ENCODE measurements at regions not wholly inside any gene's neighbourhood (a gene's known extent, or its start where the extent isn't known, plus 50 kb on each side); places are given as distances from the start of the nearest gene placed in this dataset.

- DNase-seq, result peak in 1 of 3 donors; percentile 11
Measured at GRCh38 chr2:145324748-145325147, 804.8 kb upstream of the ZEB2 start.

- DNase-seq, result peak in 1 of 3 donors; percentile 7
Measured at GRCh38 chr2:145323512-145323911, 803.6 kb upstream of the ZEB2 start.

DNA sequence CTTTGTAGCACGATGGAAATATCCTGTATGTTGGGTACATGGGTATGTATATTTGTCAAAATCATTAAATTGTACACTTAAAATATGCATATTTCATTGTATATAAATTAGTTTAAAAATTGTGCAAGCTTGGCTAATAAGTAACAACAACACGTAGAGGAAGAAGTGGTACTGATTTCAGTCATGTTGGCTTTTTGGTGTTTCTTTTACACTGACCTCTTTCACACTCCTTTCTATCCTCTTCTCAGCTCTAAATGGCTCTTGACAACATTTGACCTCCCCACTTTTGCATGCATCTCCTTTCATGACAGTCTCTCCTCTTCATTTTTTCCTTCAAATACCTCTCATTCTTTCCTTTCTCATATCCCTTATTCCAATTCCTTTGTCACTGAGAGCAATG lies 801.4 kb upstream of the ZEB2 start:
- no peak for DNase-seq

DNA sequence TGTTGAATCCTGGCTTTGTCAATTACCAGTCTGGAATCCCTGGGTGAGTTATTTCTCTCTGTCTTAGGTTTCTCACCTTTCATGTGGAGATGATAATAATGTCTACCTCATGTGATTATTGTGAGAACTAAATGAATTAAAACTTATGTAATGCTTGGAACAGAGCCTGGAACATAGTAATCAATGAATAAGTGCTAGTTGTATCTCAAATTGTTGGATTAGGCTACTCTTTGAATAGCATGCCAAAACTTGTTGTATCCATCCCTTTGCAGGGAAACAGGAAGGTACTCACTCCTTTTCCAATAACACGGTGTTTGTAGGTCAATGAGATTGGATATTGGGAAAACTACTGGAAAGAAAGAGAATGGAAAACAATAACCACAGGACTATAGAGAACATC lies 796.6 kb upstream of the ZEB2 start:
- DNase-seq, result no peak

DNA sequence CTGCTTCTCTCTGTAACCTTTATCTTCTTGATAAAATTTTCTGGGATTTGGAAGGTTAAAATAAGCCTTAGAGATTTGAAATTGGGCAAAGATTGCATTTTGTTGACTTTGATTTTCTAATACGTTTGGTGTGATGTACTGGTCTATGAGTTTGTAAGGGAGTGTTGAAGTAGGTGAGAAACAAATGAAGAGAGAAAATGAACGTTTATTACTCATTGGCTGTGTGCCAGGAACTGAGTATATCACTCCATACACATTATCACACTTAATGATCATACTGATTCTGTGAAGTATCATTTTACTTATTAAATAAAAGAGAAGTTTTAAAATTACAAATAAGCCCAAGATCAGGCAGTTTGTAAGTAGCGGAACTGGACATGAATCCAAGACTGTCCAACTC lies 795.1 kb upstream of the ZEB2 start:
- no peak for DNase-seq

- no peak for DNase-seq
Measured at GRCh38 chr2:145314119-145314633, 794.3 kb upstream of the ZEB2 start.

- DNase-seq, result no peak
Measured at GRCh38 chr2:145305889-145306288, 786.0 kb upstream of the ZEB2 start.

GRCh38 chr2:145304501-145304900 lies 784.6 kb upstream of the ZEB2 start:
- no peak for DNase-seq

- DNase-seq, result no peak
Measured at GRCh38 chr2:145303536-145303935, 783.6 kb upstream of the ZEB2 start.

- DNase-seq, result no peak
Measured at GRCh38 chr2:145302886-145303285, 783.0 kb upstream of the ZEB2 start.

GRCh38 chr2:145302451-145302850 lies 782.5 kb upstream of the ZEB2 start:
- DNase-seq, result no peak

DNA sequence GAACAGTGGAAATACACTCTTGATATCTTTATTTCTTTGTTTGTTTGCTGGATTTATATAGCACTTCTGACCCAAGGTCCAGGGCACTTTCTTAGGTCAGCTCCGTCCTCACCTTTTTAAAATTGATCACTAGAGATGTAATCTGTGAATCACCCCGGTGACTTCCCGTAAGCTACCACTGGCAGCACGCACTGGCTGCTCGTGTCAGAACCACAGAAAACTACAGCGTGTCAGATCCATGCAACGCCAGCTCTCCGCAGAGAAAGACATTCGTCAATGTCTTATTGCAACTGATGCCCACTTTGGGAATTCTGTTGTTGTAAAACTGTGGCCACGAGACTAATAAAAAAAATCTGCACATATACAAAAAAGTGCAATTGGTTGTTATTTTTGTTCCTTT lies 779.4 kb upstream of the ZEB2 start:
- no peak for DNase-seq

DNA sequence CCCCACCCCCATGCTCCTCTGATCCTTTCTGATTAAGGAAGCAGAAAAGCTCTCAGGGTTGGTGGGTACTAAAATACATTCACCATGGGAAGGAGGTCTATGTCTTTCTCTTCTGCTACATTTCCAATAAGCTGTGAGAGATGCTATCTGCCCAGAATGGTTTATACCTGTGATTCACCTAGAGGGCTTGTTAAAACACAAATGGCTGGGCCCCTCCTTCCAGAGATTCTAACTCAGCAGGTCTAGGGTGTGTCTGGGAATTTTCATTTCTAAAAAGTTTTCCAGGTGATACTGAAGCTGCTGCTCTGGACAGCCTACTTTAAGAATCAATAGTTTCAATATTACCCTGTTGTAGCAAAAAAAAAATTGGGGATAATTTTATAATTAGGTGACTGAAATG lies 772.2 kb upstream of the ZEB2 start:
- no peak for DNase-seq

DNA sequence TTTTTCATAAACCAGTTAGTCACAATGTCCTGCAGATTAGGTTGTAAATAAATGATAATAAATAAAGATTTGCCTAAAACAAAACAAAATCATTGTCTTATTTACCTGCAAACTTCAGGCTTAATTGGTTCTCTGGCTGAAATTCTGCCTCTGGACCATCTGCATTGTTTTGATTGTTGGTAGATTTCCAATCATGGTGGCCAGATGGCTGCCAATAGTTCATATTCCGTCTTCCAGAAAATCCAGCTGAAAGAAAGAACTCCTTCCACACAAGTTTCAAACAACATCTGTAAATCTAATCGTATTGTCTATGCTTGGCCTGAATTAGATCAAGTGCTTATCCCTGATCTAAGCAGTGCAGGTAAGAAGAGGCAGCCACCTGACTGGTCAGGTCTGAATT lies 771.1 kb upstream of the ZEB2 start:
- no peak for DNase-seq

- no peak for DNase-seq
Measured at GRCh38 chr2:145289946-145290345, 770.0 kb upstream of the ZEB2 start.

DNA sequence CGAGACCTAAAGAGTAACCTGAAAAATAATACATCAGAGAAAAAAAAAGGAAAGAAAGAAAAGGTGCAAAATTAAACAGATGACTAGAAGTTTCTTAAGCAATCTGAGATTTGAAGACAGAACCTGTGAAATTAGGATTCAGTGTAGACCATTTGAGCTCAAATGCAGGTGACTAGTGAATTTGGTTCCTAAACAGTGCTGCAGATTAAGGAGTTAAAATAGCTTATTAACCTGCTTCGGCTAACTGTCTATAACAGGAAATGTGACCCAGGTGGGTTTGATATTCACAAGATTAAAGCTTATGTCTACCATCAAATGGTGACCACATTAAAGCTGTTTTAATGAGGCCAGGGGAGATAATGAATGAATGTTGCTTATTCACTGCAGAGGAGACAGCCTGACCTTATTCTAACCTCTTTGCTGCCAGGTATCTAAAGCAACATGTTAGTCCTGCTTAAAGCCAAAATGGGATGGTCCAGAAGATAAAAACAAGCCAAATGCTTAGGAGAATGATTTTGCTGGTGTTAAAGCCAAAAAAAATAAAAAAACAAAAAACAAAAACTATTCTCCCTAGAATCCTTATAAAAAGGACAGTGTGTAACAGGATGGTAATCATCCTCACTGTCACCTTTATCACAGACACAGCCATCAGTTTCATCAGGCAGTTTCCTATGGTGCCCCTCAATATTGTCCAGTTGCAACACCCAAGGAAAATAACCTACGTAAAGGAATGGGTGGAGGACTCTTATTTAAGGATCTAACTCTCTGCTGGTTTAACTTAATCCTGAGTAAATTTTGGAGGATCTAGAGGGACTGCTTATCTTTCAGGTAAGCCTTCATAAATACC lies 769.0 kb upstream of the ZEB2 start:
- no peak for DNase-seq

- DNase-seq, result no peak
Measured at GRCh38 chr2:145287736-145288135, 767.8 kb upstream of the ZEB2 start.

- no peak for DNase-seq
Measured at GRCh38 chr2:145286716-145287275, 766.9 kb upstream of the ZEB2 start.

DNA sequence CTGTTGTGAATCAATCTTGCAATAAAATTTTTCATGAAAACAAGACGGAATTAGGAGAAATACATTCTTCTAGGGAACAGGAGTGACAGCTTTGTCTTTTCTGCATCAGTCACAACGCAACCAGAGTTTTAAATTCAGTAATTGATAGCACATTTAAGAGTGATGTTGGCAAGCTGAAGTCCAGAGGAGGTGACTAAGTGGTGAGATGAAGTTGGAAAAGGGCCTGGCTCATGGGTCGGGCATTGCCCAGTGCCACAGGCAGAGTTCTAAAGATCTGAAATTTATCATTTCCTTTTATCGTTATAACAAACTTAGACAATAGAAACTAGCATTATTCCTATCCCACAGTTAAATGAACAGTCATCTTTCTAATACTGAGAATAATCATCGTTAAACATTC lies 764.6 kb upstream of the ZEB2 start:
- no peak for DNase-seq

GRCh38 chr2:145283131-145283530 lies 763.2 kb upstream of the ZEB2 start:
- no peak for DNase-seq

DNA sequence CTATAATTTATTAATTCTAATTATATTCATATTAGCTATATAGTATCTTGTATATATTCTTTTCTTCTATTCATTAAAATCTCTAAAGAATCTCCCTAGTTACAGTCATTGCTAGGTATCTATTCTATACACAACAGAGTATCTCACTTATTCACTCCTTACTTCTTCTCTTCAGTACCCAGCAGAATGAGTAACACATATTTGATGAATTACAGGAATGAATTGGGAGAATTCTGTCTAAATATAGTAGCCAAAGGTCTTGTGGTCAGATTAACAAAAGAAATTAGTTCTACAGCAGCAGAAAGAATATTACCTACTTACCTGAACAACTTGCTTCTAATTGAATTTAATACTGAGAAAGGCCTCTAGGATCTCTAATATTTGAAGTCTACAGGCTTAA lies 758.0 kb upstream of the ZEB2 start:
- no peak for DNase-seq

- peak in 1 of 3 donors; percentile 43 for DNase-seq
Measured at GRCh38 chr2:145273840-145274239, 753.9 kb upstream of the ZEB2 start.

DNA sequence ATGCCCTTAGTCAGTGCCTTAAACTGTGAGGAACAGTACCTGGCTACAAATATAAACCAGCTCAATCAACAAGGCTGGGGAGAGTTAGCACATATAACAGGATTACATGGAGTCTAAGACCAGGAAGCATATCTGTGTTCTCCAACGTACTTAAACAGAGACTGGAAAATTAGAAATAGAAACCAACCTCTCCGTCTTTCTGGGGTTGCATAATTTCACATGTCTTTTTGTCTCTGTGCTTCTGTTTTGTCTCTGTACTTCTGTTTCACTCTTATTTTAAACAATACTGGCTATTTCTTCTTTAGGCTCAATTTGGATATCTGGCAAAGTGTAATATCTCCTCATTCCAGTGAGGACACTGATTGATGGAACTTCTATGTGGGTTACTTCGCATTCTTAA lies 749.0 kb upstream of the ZEB2 start:
- DNase-seq, result peak; percentile 15 to 29 (median 26)

DNA sequence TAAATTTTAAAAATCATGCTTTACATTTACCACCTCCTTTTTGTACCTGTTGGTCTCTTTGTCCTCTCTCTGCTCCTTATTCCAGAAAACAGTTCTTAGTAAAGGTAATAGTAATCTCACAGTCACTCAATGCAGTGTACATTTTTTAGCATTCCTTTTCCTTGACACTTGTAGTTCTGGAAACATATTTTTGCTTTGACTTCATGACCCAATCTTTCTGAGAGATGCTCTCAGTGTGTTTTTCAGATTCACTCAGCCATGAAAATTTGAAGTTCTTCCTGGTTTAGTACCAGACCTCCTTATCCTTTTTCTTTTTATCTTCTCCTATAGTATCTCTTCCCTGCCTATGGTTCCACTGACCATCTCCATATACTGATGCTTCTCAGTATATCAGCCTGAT lies 747.5 kb upstream of the ZEB2 start:
- no peak for DNase-seq

GRCh38 chr2:145265244-145265643 lies 745.3 kb upstream of the ZEB2 start:
- no peak for DNase-seq

Measured in suppressor macrophage treated with lipopolysaccharide for 1 hour (primary cell).